ENCODE measurements at regions not wholly inside any gene's neighbourhood (a gene's known extent, or its start where the extent isn't known, plus 50 kb on each side); places are given as distances from the start of the nearest gene placed in this dataset.
A peak's percentile ranks its signal among the peaks of the same experiment; 100 is the strongest.
"Not testable (repeated sequence)": the region's sequence is repeated elsewhere in the genome, so short reads cannot be mapped to it uniquely, and the experiment has no call there.

DNA sequence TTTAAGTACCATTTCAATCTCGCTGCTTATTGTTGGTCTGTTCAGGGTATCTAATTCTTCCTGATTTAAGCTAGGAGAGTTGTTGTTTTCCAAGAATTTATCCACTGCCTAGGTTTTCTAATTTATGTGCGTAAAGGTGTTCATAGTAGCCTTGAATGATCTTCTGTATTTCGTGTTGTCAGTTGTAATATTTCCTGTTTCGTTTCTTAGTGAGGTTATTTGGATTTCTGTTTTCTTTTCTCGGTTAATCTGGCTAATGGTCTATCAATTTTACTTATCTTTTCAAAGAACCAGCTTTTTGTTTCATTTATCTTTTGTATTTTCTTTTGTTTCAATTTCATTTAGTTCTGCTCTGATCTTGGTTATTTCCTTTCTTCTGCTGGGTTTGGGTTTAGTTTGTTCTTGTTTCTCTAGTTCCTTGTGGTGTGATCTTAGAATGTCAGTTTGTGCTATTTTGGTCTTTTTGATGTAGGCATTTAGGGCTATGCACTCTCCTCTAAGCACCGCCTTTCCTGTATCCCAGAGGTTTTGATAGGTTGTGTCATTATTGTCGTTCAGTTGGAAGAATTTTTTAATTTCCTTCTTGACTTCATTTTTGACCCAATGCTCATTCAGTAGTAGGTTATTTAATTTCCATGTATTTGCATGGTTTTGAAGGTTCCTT lies 92.5 kb upstream of the CSRP2 start:
- not testable (repeated sequence) for DNase-seq (ENCODE audit: low read depth)

DNA sequence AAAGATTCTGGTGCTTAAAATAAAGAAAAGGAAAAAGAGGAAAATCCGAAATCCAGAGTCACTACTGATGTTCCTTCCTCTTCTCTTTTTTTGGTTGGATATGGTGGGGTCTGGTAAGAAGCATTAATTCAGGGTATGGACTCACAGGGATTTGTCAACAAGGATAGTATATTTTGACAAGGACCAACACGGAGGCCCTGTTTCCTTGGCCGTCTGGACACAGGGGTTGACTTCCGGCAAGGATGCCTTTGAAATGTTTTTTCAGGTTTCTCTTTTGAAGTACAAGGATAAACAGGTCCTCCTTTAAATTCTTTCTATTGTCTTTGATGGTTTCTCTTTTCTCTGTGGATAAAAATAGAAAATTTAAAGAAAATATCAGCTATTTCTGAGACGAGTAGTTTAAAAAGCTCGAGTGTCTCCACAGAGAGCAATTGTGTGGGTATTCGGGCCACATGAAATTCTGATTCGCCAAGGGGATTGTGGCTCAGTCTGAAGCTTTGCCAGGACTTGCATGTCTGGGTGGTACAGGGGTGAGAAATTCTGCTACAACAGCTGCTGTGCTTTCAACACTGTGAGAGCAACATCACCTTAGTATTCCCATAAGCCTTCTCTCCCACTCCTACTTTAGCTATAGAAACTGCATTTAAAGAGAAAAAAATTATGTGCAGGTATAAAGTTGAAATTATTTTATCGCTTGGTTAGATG lies 88.5 kb upstream of the CSRP2 start:
- no peak for DNase-seq (ENCODE audit: low read depth)

DNA sequence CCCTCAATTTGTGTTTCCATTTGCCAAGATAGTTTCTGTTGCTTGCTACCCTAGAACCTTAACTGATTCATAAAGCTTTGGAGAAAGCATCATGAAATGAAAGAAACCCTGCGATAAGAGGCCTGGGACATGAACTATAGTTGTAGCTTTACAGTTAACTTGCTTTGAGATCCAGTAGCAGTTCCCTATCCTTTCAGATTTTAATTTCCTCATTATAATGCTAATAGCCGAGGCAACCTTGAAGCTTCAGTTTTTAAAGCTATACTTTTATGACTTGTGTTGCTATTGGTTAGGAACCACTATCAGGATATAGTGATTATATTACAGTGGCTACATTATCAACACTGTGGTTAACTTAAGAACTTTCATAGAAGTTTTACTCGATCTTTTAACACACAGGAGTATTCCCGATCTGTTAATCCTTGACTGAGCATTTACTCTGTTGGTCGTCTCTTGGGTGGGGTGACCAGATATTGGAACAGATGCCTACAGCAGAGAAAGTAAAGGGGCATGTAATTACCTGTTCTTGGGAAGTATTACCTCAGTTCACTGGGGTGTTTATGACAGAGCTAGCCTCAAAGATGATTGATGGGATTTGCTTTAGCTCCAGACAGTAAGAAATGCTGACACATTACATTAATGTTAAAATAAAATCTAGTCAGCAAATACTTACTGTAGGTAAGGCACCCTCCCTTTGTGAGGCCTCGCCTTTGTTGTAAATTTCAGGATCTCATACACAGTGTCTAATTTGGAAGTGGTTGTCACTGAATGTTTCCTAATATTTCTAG lies 86.2 kb upstream of the CSRP2 start:
- no peak for DNase-seq (ENCODE audit: low read depth)

DNA sequence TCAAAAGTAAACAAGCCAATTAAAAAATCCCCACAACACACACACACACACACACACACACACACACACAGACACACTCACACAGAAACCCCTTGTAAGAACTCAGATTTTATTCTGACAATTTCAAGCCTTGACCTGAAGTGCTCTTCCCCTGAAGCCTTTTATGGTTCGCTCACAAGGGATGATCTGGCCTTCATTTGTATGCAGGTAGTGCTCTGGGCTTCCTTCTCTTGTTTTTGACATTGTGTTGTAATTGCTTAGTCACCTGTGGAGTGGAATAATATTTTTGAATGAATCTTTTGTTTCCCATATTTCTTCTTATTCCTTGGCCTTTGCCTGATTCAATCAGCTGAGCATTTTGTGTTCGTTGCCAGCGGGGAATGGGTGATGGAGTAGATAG lies 83.3 kb upstream of the CSRP2 start:
- DNase-seq (ENCODE audit: low read depth), result no peak

DNA sequence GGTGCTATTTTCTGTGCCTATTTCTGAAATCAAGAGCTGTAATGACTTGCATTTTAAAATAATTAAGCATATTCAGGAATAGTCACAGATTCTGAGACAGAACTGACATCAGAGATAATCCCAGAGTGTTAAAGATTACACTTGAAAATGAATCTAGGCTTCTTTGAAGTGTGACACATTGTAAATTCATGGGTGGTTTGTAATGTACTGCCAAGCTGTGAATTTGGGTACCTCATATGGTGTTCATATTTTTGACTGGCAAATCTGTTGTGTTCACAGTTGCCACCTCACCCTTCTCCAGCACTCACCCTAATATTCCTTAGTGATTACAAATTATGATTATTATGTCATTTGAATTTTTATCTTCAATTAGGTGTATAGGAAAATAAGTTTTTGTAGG lies 78.5 kb upstream of the CSRP2 start:
- no peak for DNase-seq (ENCODE audit: low read depth)

DNA sequence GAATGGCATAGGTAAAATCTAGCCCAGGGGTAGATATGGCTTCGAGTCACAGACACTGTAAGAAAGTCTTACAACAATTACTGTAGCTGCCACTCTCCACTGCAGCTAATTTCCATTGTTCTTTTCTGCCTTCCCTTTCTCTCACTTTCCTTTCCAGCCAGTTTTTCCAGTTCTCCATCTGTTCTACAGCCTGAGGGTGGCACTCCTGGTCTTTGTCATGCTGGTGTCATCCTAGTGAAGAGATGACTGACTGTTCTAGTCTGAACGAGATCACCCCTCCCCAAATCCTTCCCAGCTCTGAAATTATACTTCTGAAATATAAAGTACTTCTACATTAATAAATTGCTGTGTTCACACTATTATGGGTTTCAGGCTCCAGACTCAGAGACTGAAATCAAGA lies 74.2 kb upstream of the CSRP2 start:
- no peak for DNase-seq (ENCODE audit: low read depth)

DNA sequence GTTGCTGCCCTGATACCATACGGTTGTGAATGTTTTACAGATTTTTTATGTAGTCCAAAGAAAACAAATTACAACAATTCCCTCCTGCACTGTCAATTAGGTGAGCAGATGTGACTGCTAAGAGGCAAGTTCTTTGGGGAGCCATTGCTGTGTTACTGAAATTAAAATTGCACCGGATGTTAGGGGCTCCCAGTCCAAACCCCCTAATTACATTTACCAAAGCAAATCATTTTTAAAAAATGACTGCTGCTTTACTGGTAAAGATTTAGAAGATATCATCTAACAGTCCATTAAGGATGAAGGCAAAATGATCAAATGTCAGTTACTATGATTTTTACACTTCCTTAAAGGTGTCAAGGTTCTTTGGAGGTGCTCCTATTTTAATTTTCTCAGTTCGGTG lies 70.1 kb upstream of the CSRP2 start:
- DNase-seq (ENCODE audit: low read depth), result no peak

DNA sequence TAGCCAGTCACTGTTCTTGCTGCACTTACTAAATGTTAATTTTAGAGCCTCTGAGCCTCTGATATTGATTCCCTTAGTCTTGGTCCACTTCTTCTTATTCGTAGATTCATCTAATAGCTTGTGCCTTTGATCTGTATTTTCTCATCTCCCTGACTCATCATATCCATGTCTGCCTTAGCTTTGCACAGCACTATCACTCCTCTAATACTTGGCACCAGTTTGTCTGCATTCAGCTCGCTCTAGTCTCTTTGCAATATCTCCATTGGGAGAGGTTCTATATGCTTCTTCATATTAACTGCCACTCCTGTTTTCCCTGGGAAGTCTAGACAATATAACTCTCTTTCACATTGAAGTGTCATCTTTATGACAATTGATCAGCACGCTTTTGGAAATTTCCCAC lies 68.5 kb upstream of the CSRP2 start:
- DNase-seq (ENCODE audit: low read depth), result no peak

DNA sequence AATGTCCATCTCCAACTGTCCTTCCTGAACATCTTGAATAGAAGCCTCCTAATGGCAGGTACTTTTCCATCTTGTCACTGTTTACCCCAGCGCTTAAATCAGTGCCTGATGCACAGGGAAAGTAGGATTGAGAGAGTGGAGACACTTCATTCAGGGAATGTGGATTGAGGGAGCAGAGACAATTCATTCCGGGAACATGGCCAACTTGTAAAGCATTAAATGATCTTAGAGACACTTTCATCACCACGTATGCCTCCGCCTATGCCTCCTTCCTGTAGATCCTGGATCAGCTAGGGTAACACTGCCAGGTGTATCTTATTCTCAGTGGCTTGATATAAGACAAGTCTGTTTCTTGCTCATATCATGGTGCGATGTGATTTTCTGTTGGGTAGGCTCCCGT lies 67.6 kb upstream of the CSRP2 start:
- no peak for DNase-seq (ENCODE audit: low read depth)

DNA sequence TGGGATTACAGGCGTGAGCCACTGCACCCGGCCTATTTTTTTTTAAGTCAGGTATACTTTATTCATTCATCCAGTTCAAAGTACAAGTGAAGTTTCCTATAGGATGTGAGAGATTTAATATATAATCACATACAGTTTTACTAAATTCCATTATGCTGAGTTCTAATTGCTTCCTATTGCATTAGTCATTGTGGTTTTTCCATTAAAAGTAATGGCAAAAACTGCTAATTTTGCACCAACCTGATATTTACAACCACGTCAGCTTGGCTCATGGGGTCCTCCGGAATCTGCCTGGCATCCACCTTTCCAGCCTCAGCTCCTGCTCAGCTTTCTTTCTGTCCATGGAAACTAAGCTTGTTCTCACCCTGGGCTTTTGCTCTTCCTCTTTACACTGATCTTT lies 67.0 kb upstream of the CSRP2 start:
- no peak for DNase-seq (ENCODE audit: low read depth)

DNA sequence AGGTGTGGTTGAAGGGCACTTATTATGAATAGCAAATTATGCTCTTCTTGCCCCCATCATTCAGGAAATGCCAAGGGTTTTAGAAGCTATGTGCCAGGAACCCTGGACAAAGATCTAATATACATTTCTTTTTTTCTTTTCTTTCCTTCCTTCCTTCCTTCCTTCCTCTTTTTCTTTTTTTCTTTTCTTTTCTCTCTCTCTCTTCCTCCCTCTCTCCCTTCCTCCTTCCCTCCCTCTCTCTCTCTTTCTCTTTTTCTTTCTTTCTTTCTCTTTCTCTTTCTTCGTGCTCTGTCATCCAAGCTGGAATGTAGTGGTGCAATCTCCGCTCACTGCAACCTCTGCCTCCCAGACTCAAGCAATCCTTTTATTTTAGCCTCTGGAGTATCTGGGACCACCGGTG lies 66.1 kb upstream of the CSRP2 start:
- DNase-seq (ENCODE audit: low read depth), result no peak

DNA sequence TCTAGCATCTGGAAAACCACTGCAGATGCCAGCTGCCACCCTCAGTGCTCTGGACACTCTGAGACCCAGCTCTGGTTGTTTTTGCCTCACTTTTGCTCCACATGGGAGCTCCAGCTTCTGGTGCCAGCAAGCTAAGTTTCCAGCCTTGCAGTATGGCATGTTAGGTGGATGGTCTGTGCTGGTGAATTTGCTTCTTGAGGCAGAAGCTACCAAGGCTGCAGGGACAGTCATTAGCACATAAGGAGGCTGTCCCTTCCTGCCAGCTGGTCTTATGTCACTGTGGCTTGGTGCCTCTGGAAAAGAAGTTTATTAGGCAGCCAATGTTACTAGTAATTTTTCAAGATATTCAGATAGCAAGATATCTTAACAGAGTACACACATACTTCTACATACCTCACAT lies 64.2 kb upstream of the CSRP2 start:
- DNase-seq (ENCODE audit: low read depth), result no peak

DNA sequence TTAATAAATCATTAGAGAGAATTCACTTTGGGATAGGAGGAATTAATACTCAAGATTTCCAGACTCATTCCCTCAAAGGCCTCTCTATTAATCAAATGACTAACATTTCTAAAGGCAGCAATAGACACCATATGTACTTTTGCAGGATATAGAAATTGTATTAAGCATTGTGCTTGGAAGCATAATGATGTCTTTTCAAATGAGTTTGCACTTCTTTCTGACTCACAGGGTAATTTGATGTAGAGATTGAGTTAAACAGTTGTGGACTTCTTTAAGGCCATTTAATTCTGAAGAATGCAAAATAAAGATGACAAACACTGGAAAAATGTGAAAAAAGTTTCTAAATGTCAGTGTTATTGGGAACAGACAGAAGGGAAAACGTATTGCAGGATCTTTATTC lies 63.4 kb upstream of the CSRP2 start:
- DNase-seq (ENCODE audit: low read depth), result peak; percentile 44

DNA sequence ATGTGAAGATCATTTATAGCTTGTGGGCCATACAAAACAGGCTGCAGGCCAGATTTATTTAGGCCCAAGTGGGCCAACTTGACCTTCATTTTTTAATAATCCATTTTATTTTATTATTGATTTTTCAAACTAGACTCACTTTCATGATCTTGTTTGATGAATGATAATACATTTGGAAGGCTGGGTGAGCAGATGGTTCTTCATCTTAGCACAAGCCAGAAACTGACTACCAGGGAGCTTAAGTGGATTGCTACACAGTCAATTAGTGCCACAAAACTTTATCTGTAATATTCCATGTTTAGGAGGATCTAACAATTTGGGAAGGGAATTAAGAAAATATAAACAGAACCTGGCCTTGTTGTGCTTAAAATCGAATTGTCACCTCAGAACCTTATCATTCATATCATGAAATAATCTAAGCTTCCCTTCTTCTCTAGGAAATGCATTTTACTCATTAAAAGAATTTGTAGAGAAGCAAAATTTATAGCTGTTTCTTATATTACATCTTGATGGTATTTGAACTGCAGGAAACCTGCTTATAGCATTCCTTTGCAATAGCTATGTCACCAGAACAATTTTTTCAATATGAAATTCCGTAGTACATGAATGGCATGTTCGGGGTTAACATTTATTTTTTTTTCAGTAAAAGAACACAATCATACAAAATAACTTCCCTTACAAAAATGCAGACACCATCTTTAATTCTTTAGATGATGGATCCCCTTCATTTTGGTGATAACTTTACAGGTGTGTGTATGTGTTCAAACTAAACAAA lies 62.0 kb upstream of the CSRP2 start:
- DNase-seq (ENCODE audit: low read depth), result no peak

DNA sequence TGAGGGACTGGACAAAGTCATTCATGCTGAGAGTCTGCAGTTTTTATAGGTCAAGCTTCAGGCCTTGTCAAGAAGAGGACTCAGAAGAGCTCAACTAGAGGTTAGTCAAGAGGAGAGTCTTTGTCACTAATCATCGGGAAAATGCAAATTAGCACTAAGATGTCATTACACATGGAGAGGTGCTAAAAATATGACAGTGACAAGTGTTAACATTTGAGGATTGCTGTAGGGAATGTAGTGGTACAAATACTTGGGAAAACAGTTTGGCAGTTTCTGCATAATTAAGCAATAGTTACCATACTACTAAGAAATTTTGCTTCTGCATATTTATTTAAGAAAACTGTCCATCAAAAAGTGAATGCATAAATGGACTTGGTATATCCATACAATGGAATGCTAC lies 60.9 kb upstream of the CSRP2 start:
- no peak for DNase-seq (ENCODE audit: low read depth)

DNA sequence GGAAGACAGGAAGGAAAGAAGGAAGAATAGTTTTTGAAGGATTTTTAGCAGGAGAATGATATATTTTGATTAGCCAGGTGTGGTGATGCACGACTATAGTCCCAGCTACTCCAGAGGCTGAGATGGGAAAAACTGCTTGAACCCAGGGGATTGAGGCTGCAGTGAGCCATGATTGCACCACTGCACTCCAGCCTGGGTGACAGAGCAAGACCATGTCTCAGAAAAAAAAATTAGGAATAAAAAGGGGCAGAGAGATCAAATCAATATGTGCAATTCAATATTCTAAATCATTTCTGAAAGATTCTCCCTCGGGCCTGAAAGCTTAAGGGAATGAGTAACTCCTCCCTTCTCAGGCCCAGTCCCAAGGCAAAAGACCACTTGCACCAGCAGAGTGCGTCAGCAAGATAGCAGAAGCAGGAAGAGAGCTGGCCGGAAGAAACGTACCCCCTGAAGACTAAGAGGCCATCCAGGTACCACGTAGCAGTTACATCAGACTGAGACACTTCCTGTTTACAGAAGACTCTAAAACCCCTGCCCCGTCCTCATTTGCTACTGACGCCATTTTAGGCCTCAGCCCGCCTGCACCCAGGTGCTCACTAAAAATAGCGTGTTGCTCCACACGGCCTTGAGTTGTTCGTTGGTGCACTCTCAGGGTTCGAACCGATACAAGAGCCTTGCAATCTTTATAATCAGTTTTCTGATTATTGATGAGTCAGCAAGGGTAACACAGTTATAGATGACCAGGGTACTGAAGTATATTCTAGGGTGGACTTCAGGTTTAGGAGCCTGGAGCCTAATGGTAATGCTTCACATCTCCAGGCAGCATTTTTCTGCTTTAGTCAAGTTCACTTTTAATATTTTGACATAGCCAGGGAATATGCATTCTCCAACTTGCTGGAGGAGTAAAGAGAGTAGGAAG lies 57.7 kb upstream of the CSRP2 start:
- no peak for DNase-seq (ENCODE audit: low read depth)

DNA sequence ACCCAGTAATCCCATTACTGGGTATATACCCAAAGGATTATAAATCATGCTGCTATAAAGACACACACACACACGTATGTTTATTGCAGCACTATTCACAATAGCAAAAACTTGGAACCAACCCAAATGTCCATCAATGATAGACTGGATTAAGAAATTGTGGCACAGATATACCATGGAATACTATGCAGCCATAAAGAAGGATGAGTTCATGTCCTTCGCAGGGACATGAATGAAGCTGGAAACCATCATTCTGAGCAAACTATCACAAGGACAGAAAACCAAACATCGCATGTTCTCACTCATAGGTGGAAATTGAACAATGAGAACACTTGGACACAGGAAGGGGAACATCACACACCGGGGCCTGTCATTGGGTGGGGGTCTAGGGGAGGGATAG lies 54.6 kb upstream of the CSRP2 start:
- not testable (repeated sequence) for DNase-seq (ENCODE audit: low read depth)

DNA sequence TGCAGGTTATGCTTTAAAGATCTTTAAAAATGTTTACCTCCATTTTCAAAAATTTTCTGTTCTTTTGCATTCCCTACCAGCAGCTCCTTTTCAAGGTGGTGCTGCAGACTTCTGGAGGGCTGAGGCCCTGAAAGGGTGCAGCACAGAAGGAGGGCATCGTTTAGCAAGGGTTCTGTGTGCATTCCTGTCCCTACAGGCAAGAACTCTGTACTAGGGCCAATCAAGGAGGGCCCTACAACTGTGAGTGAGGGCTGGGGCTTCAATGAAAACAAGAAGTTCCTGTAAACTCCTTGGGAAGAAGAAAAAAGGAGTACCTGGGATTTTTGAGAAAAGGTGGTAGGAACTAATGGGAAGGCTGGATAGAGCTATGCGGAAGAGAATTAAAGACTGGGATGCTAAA lies 50.7 kb upstream of the CSRP2 start:
- no peak for DNase-seq (ENCODE audit: low read depth)

Data from RPMI7951 (cell line).